ENCODE measurements at regions not wholly inside any gene's neighbourhood (a gene's known extent, or its start where the extent isn't known, plus 50 kb on each side); places are given as distances from the start of the nearest gene placed in this dataset.

GRCh38 chr2:181203412-181203811 lies 223.0 kb downstream of the UBE2E3 start:
- no peak for TF ChIP-seq EZH2 (IDR thresholded peaks at IDR 0.05; ENCODE audit: borderline replicate concordance)
- no peak for TF ChIP-seq EZH2phosphoT487 (IDR thresholded peaks at IDR 0.05; ENCODE audit: low read depth, severe bottlenecking, unreplicated experiment)

Data from hepatocyte (in vitro differentiated cells).